CD4-positive, alpha-beta memory T cell (primary cell): ENCODE measurements at regions not wholly inside any gene's neighbourhood (a gene's known extent, or its start where the extent isn't known, plus 50 kb on each side); places are given as distances from the start of the nearest gene placed in this dataset.
A peak's percentile ranks its signal among the peaks of the same experiment; 100 is the strongest.
"Not testable (repeated sequence)": the region's sequence is repeated elsewhere in the genome, so short reads cannot be mapped to it uniquely, and the experiment has no call there.

Experiments used
- CTCF ChIA-PET: fragments of 350-600 bp; sonication (Branson Sonifier 250); formaldehyde crosslinking; loops from one replicate; lab custom pipeline; 2021; ENCODE audit warnings: inconsistent platforms; ENCODE audit not compliant: partially characterized antibody; lab: Charles Lee
- POLR2A ChIA-PET: fragments of 350-600 bp; sonication (Branson Sonifier 250); formaldehyde crosslinking; loops from one replicate; lab custom pipeline; 2021; ENCODE audit not compliant: partially characterized antibody; lab: Charles Lee
- DNase-seq, 5 donors: peaks; one replicate each; pipeline versions ENCODE4 v3.0.0 to v3.0.0-alpha.2; 2020 to 2022; ENCODE audit warnings: mixed read lengths in 1 of 5
- H3K27ac ChIP-seq: one replicate; pipeline ENCODE4 v1.7.0; 2013; ENCODE audit warnings: low read depth, low read length
- H3K27me3 ChIP-seq: 2 replicates; pipeline ENCODE4 v1.7.0; 2013; ENCODE audit warnings: mild to moderate bottlenecking, low read length, moderate library complexity; ENCODE audit not compliant: insufficient read depth
- H3K36me3 ChIP-seq: 2 replicates; pipeline ENCODE4 v1.7.0; 2013; ENCODE audit warnings: mild to moderate bottlenecking, low read length, moderate library complexity; ENCODE audit not compliant: insufficient read depth
- H3K4me1 ChIP-seq: 2 replicates; pipeline ENCODE4 v1.7.0; 2013; ENCODE audit warnings: mild to moderate bottlenecking, low read length, moderate library complexity; ENCODE audit not compliant: insufficient read depth
- H3K4me3 ChIP-seq, 2 donors: one replicate each; pipeline ENCODE4 v1.7.0; 2013; ENCODE audit warnings: low read length in 2 of 2, mild to moderate bottlenecking in 1 of 2
- H3K9me3 ChIP-seq, 2 donors: one replicate each; pipeline ENCODE4 v1.7.0; 2013; ENCODE audit warnings: low read length in 2 of 2, control low read depth in 1 of 2; ENCODE audit not compliant: control insufficient read depth in 1 of 2
- H3K27ac Mint-ChIP-seq, 7 donors: one replicate each; pipeline ENCODE4 v1.8.0; 2020 to 2021; ENCODE audit warnings: mixed read lengths in 7 of 7, mild to moderate bottlenecking in 6 of 7, inconsistent platforms in 3 of 7, moderate library complexity in 3 of 7
- H3K27me3 Mint-ChIP-seq, 2 donors: one replicate each; pipeline ENCODE4 v1.8.0; 2020 to 2021; ENCODE audit warnings: mixed read lengths in 2 of 2
- H3K36me3 Mint-ChIP-seq, 2 donors: one replicate each; pipeline ENCODE4 v1.8.0; 2020 to 2021; ENCODE audit warnings: mixed read lengths in 2 of 2, inconsistent platforms in 1 of 2, mild to moderate bottlenecking in 1 of 2
- H3K4me1 Mint-ChIP-seq, 4 donors: one replicate each; pipeline ENCODE4 v1.8.0; 2020 to 2021; ENCODE audit warnings: mixed read lengths in 4 of 4, mild to moderate bottlenecking in 1 of 4
- H3K4me3 Mint-ChIP-seq, 8 donors: one replicate each; pipeline ENCODE4 v1.8.0; 2020 to 2021; ENCODE audit warnings: mixed read lengths in 8 of 8, mild to moderate bottlenecking in 7 of 8, moderate library complexity in 6 of 8, inconsistent platforms in 3 of 8
- H3K9me3 Mint-ChIP-seq, 8 donors: one replicate each; pipeline ENCODE4 v1.8.0; 2020 to 2021; ENCODE audit warnings: mixed read lengths in 8 of 8, mild to moderate bottlenecking in 5 of 8, inconsistent platforms in 3 of 8, moderate library complexity in 1 of 8
- intact Hi-C: fragments of 100-400 bp; cut with micrococcal nuclease; formaldehyde crosslinking; loops from one replicate; pipeline ENCODE4 v1.15.1; 2023

GRCh38 chr19:34871911-34872310 is 54.8 kb upstream of the ZNF30 start:
- intact Hi-C loops, H3K4me3 Mint-ChIP-seq, H3K27me3 Mint-ChIP-seq, H3K4me1 Mint-ChIP-seq, H3K27ac ChIP-seq, H3K4me3 ChIP-seq, H3K27ac Mint-ChIP-seq, H3K36me3 Mint-ChIP-seq, H3K4me1 ChIP-seq, H3K27me3 ChIP-seq, POLR2A ChIA-PET, CTCF ChIA-PET, H3K36me3 ChIP-seq, H3K9me3 ChIP-seq, DNase-seq: not testable (repeated sequence)
- peaks cover 0 to 16% (median 11%) of the 10 kb centered on the region in 8 donors for H3K9me3 Mint-ChIP-seq

GRCh38 chr19:34867631-34868030 is 59.1 kb upstream of the ZNF30 start:
- intact Hi-C loops: no loop called here
- peaks cover 0 to 2% of the 10 kb centered on the region in 2 donors for H3K36me3 Mint-ChIP-seq
- H3K27me3 Mint-ChIP-seq: no peaks in the 10 kb centered on the region
- peak overlapping the region in 1 of 7 donors; percentile 38 for H3K27ac Mint-ChIP-seq
- no peak overlapping the region for H3K27ac ChIP-seq
- POLR2A ChIA-PET: no interaction called here
- H3K9me3 ChIP-seq: no peaks in the 10 kb centered on the region
- peaks cover 0 to 30% (median 19%) of the 10 kb centered on the region in 8 donors for H3K9me3 Mint-ChIP-seq
- H3K4me3 ChIP-seq: no peak overlapping the region
- DNase-seq: no peak
- H3K36me3 ChIP-seq: no peaks in the 10 kb centered on the region
- no peaks in the 10 kb centered on the region for H3K4me1 Mint-ChIP-seq
- H3K27me3 ChIP-seq: no peaks in the 10 kb centered on the region
- CTCF ChIA-PET: interaction anchor here (1.1 kb wide), 1 partner anchor 29 kb away, joined by 3 read pairs; no protein-coding TSS in a partner anchor
- no peaks in the 10 kb centered on the region for H3K4me1 ChIP-seq
- H3K4me3 Mint-ChIP-seq: no peak overlapping the region

GRCh38 chr19:34865225-34865624 is 61.5 kb upstream of the ZNF30 start:
- POLR2A ChIA-PET, H3K9me3 ChIP-seq, H3K27me3 ChIP-seq, DNase-seq, H3K4me1 ChIP-seq, H3K4me3 ChIP-seq, H3K36me3 ChIP-seq, intact Hi-C loops, H3K4me1 Mint-ChIP-seq, H3K27ac Mint-ChIP-seq, CTCF ChIA-PET, H3K27ac ChIP-seq, H3K27me3 Mint-ChIP-seq, H3K36me3 Mint-ChIP-seq, H3K4me3 Mint-ChIP-seq: not testable (repeated sequence)
- H3K9me3 Mint-ChIP-seq: peaks cover 0 to 37% (median 15%) of the 10 kb centered on the region in 8 donors

GRCh38 chr19:34859823-34860736 is 66.6 kb upstream of the ZNF30 start:
- H3K4me3 ChIP-seq: peak overlapping the region; percentile 41 to 47
- peaks cover 34 to 38% of the 10 kb centered on the region in 2 donors for H3K36me3 Mint-ChIP-seq
- not testable (repeated sequence) for H3K9me3 ChIP-seq, H3K27me3 Mint-ChIP-seq, H3K27me3 ChIP-seq, H3K36me3 ChIP-seq
- H3K9me3 Mint-ChIP-seq: peaks cover 0 to 14% (median 8%) of the 10 kb centered on the region in 8 donors
- peak overlapping the region; percentile 68 to 99 (median 97) for H3K27ac Mint-ChIP-seq
- CTCF ChIA-PET: interaction anchor here (2.9 kb wide), 1 partner anchor 21 kb away, joined by 9 read pairs; no protein-coding TSS in a partner anchor
- peaks cover 27 to 53% (median 38%) of the 10 kb centered on the region in 4 donors for H3K4me1 Mint-ChIP-seq
- POLR2A ChIA-PET: interaction anchor here (0.9 to 2.1 kb wide), 9 partner anchors 19 to 183 kb away, joined by 3 to 9 read pairs (median 3); partner anchors contain the start of genes GRAMD1A, ZNF181, ZNF30 and ZNF302
- peak overlapping the region; percentile 95 to 100 (median 99) for H3K4me3 Mint-ChIP-seq
- DNase-seq: peak; percentile 38 to 63 (median 51)
- intact Hi-C loops: loop anchor here (5.0 kb wide), 1 partner anchor 67 kb away; the partner anchor contains the start of gene ZNF30
- H3K4me1 ChIP-seq: peaks cover 30% of the 10 kb centered on the region
- peak overlapping the region; percentile 41 for H3K27ac ChIP-seq

- Mint-ChIP-seq H3K4me1 (peaks cover 27 to 54% (median 40%) of the 10 kb centered on the region in 4 donors), H3K27ac (peak overlapping the region; percentile 68 to 99 (median 97))
- not testable (repeated sequence) for H3K27me3 Mint-ChIP-seq
Measured at GRCh38 chr19:34859325-34859724, 67.4 kb upstream of the ZNF30 start.

GRCh38 chr19:34856052-34856451 is 70.7 kb upstream of the ZNF30 start:
- DNase-seq: no peak
- CTCF ChIA-PET: no interaction called here
- Mint-ChIP-seq H3K27ac (no peak overlapping the region), H3K36me3 (peaks cover 45 to 59% of the 10 kb centered on the region in 2 donors), H3K4me3 (no peak overlapping the region), H3K4me1 (peaks cover 39 to 78% (median 59%) of the 10 kb centered on the region in 4 donors), H3K27me3 (no peaks in the 10 kb centered on the region), H3K9me3 (peaks cover 0 to 14% (median 6%) of the 10 kb centered on the region in 8 donors)
- Histone ChIP-seq H3K9me3 (no peaks in the 10 kb centered on the region), H3K4me3 (no peak overlapping the region), H3K36me3 (peaks cover 3% of the 10 kb centered on the region), H3K4me1 (peaks cover 30% of the 10 kb centered on the region), H3K27ac (no peak overlapping the region), H3K27me3 (no peaks in the 10 kb centered on the region)
- POLR2A ChIA-PET: no interaction called here
- intact Hi-C loops: loop anchor here (5.0 kb wide), 1 partner anchor 71 kb away; the partner anchor contains the start of gene ZNF30

More at GRCh38 chr19:34859325-34859724, 67.4 kb upstream of the ZNF30 start:
- peaks cover 30% of the 10 kb centered on the region for H3K4me1 ChIP-seq
- not testable (repeated sequence) for H3K9me3 ChIP-seq, H3K27me3 ChIP-seq, H3K27ac ChIP-seq, DNase-seq, H3K36me3 ChIP-seq
- ChIA-PET POLR2A (interaction anchor here (1.7 to 2.1 kb wide), 3 partner anchors 68 to 155 kb away, joined by 5 to 9 read pairs (median 7); partner anchors contain the start of genes ZNF181 and ZNF30), CTCF (interaction anchor here (2.4 to 2.9 kb wide), 2 partner anchors 18 to 20 kb away, joined by 5 to 9 read pairs; no protein-coding TSS in a partner anchor)
- intact Hi-C loops: loop anchor here (5.0 kb wide), 1 partner anchor 68 kb away; the partner anchor contains the start of gene ZNF30
- peak overlapping the region in 1 of 2 donors; percentile 41 for H3K4me3 ChIP-seq
- Mint-ChIP-seq H3K4me3 (peak overlapping the region; percentile 95 to 100 (median 99)), H3K36me3 (peaks cover 34 to 38% of the 10 kb centered on the region in 2 donors), H3K9me3 (peaks cover 0 to 14% (median 8%) of the 10 kb centered on the region in 8 donors)

- ChIA-PET POLR2A (interaction anchor here (0.6 kb wide), 1 partner anchor 1203 kb away, joined by 3 read pairs; no protein-coding TSS in a partner anchor), CTCF (interaction anchor here (1.1 kb wide), 1 partner anchor 120 kb away, joined by 3 read pairs; no protein-coding TSS in a partner anchor)
- H3K27me3 Mint-ChIP-seq: no peaks in the 10 kb centered on the region
- intact Hi-C loops: no loop called here
- peaks cover 16% of the 10 kb centered on the region for H3K36me3 ChIP-seq
- no peak overlapping the region for H3K4me3 Mint-ChIP-seq
- H3K36me3 Mint-ChIP-seq: peaks cover 57 to 63% of the 10 kb centered on the region in 2 donors
- no peak for DNase-seq
- H3K27ac ChIP-seq: no peak overlapping the region
- H3K9me3 ChIP-seq: no peaks in the 10 kb centered on the region
- H3K27me3 ChIP-seq: no peaks in the 10 kb centered on the region
- H3K4me3 ChIP-seq: no peak overlapping the region
- H3K9me3 Mint-ChIP-seq: peaks cover 0 to 12% (median 4%) of the 10 kb centered on the region in 8 donors
- H3K27ac Mint-ChIP-seq: no peak overlapping the region
- peaks cover 32 to 76% (median 47%) of the 10 kb centered on the region in 4 donors for H3K4me1 Mint-ChIP-seq
- H3K4me1 ChIP-seq: peaks cover 25% of the 10 kb centered on the region
Measured at GRCh38 chr19:34853369-34853768, 73.3 kb upstream of the ZNF30 start.
